OCI-LY3 (cell line): ENCODE measurements at regions not wholly inside any gene's neighbourhood (a gene's known extent, or its start where the extent isn't known, plus 50 kb on each side); places are given as distances from the start of the nearest gene placed in this dataset.

Experiments used
- EZH2phosphoT487 ChIP-seq: fragments of 200-600 bp; shearing (Covaris generic); IDR thresholded peaks from 2 replicates; pipeline ENCODE4 v1.6.1; 2018; ENCODE audit warnings: antibody characterized with exemption, mixed run types, low read depth
- TF ChIP-seq, protein P1 (sequence below): fragments of 200-600, 300-600 bp; sonication (generic); IDR thresholded peaks from 2 replicates; pipeline ENCODE4 v1.5.1; 2014; ENCODE audit warnings: antibody characterized with exemption, low read length, low read depth

DNA sequence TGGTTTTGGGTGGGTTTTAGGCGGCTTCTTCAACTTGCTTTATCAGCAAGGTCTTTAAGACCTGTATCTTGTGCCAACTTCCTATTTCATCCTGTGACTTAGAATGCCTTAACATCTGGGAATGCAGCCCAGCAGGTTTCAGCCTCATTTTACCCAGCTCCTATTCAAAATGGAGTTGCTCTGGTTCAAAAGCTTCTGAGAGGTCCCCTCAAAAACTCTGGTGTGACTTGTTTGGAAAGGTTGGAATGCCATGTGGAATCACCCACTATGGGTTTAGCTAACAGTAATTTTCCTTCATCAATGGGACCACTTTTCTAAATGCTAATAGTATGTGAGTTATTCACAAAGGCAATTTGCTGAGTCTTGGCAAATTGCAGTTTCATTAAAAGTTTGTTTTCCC, 509.4 kb upstream of the SMIM21 start:
- TF ChIP-seq, protein P1, sequence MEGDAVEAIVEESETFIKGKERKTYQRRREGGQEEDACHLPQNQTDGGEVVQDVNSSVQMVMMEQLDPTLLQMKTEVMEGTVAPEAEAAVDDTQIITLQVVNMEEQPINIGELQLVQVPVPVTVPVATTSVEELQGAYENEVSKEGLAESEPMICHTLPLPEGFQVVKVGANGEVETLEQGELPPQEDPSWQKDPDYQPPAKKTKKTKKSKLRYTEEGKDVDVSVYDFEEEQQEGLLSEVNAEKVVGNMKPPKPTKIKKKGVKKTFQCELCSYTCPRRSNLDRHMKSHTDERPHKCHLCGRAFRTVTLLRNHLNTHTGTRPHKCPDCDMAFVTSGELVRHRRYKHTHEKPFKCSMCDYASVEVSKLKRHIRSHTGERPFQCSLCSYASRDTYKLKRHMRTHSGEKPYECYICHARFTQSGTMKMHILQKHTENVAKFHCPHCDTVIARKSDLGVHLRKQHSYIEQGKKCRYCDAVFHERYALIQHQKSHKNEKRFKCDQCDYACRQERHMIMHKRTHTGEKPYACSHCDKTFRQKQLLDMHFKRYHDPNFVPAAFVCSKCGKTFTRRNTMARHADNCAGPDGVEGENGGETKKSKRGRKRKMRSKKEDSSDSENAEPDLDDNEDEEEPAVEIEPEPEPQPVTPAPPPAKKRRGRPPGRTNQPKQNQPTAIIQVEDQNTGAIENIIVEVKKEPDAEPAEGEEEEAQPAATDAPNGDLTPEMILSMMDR = no peak
- no peak for TF ChIP-seq EZH2phosphoT487
